ENCODE measurements at regions not wholly inside any gene's neighbourhood (a gene's known extent, or its start where the extent isn't known, plus 50 kb on each side); places are given as distances from the start of the nearest gene placed in this dataset.

DNA sequence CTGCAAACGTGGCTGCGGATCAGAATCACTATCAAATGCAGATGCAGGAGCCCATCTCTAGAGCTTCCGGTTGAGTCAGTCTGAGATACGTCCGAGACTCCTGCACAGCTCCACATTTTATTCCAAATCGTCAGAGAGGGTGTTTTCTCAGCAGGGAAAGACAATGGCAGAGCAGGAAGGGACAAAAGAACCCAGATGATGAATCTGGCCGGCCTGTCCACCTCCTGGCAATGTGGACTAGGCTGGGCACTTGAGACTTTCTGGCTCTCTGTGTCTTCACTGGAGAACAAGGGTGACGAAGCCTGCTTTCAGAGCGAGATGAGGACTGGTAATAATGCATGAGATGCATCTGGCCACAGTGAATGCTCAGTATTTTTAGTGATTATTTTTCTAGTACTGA lies 255.9 kb upstream of the MYT1L start:
- no peak for TF ChIP-seq POLR2A (IDR thresholded peaks at IDR 0.05)
- TF ChIP-seq, protein P1, sequence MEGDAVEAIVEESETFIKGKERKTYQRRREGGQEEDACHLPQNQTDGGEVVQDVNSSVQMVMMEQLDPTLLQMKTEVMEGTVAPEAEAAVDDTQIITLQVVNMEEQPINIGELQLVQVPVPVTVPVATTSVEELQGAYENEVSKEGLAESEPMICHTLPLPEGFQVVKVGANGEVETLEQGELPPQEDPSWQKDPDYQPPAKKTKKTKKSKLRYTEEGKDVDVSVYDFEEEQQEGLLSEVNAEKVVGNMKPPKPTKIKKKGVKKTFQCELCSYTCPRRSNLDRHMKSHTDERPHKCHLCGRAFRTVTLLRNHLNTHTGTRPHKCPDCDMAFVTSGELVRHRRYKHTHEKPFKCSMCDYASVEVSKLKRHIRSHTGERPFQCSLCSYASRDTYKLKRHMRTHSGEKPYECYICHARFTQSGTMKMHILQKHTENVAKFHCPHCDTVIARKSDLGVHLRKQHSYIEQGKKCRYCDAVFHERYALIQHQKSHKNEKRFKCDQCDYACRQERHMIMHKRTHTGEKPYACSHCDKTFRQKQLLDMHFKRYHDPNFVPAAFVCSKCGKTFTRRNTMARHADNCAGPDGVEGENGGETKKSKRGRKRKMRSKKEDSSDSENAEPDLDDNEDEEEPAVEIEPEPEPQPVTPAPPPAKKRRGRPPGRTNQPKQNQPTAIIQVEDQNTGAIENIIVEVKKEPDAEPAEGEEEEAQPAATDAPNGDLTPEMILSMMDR (IDR thresholded peaks at IDR 0.05), result no peak

All from lower leg skin (tissue), 3 donors.